HepG2 (cell line): ENCODE measurements at regions not wholly inside any gene's neighbourhood (a gene's known extent, or its start where the extent isn't known, plus 50 kb on each side); places are given as distances from the start of the nearest gene placed in this dataset.

Experiments
- ATAC-seq: fragments of 200-7000 bp; cut with Tn5 transposase; 3 replicates; pipeline ENCODE4 v1.9.1; 2020; ENCODE audit warnings: mild to moderate bottlenecking, moderate library complexity
- BruUV-seq: library from RNA; stranded (reverse); fragments of 400-500 nt; replicated peaks from 2 replicates; lab custom pipeline; 2021; lab: Mats Ljungman, UMichigan
- CTCF ChIA-PET: fragments of 300-600 bp; formaldehyde crosslinking; extraction: SDS; loops from one replicate; lab custom pipeline; 2021; ENCODE audit warnings: low total read pairs, inconsistent platforms, low intra/inter-chr PET ratio; lab: Yijun Ruan, JAX
- POLR2A ChIA-PET: fragments of 350-600 bp; sonication (Branson Sonifier 250); formaldehyde crosslinking; loops from one replicate; lab custom pipeline; 2020; ENCODE audit warnings: antibody characterized with exemption, inconsistent platforms; lab: Yijun Ruan, JAX
- DNase-seq: peaks from one replicate; pipeline ENCODE4 v3.0.0-alpha.2; 2015; ENCODE audit warnings: low spot score
- FAIRE-seq: peaks from 3 replicates; lab custom pipeline; 2011; peaks lifted over from hg19 to GRCh38; lab: Jason Lieb, UNC
- H2AFZ ChIP-seq: one replicate; pipeline ENCODE4 v1.6.1; 2011; ENCODE audit warnings: low read length, inconsistent platforms
- H3K27ac ChIP-seq: fragments of 300-600 bp; 3 replicates; pipeline ENCODE4 v1.8.0; 2011; ENCODE audit warnings: mixed run types, mild to moderate bottlenecking, mixed read lengths, low read length, inconsistent platforms; ENCODE audit not compliant: insufficient read depth; ENCODE audit errors: extremely low read length
- H3K27me3 ChIP-seq, 2 experiments: fragments of 200-600 bp in 1 of 2; 2 replicates in 1 of 2; 3 replicates in 1 of 2; pipeline versions ENCODE4 v1.6.0 to v1.8.0; 2011; ENCODE audit warnings: low read length in 2 of 2, mild to moderate bottlenecking in 2 of 2, moderate library complexity in 2 of 2, inconsistent platforms in 1 of 2; ENCODE audit not compliant: insufficient read depth in 2 of 2, control insufficient read depth in 1 of 2
- H3K36me3 ChIP-seq, 2 experiments: fragments of 200-600 bp in 1 of 2; replicated peaks in 1 of 2; 2 replicates in 1 of 2; 3 replicates in 1 of 2; pipeline versions ENCODE4 v1.5.1 to v1.8.0; 2011; ENCODE audit warnings: low read length in 2 of 2, inconsistent platforms in 1 of 2; ENCODE audit not compliant: insufficient read depth in 2 of 2, control insufficient read depth in 1 of 2
- H3K4me1 ChIP-seq: 2 replicates; pipeline ENCODE4 v1.5.1; 2012; ENCODE audit warnings: low read length, inconsistent platforms; ENCODE audit not compliant: insufficient read depth
- H3K4me2 ChIP-seq: 2 replicates; pipeline ENCODE4 v1.6.0; 2011; ENCODE audit warnings: low read depth, low read length, inconsistent platforms
- H3K4me3 ChIP-seq, 3 experiments: fragments of 200-600 bp in 1 of 3; sonication (generic), shearing (Covaris generic) in 1 of 3; replicated peaks in 1 of 3; 2 replicates each; pipeline ENCODE4 v1.5.1; 2011 to 2016; ENCODE audit warnings: low read length in 3 of 3, inconsistent platforms in 2 of 3, low read depth in 2 of 3, mild to moderate bottlenecking in 2 of 3, control low read depth in 1 of 3, mixed read lengths in 1 of 3; ENCODE audit not compliant: insufficient read depth in 1 of 3
- H3K79me2 ChIP-seq: one replicate; pipeline ENCODE4 v1.6.1; 2011; ENCODE audit warnings: low read length, inconsistent platforms; ENCODE audit not compliant: insufficient read depth
- H3K9ac ChIP-seq: 2 replicates; pipeline ENCODE4 v1.6.0; 2011; ENCODE audit warnings: mild to moderate bottlenecking, low read depth, low read length, inconsistent platforms; ENCODE audit not compliant: insufficient read depth
- H3K9me3 ChIP-seq: 2 replicates; pipeline ENCODE4 v1.5.1; 2012; ENCODE audit warnings: mild to moderate bottlenecking, low read length
- H4K20me1 ChIP-seq: 2 replicates; pipeline ENCODE4 v1.6.0; 2011; ENCODE audit warnings: inconsistent platforms, mild to moderate bottlenecking, low read length, moderate library complexity; ENCODE audit not compliant: insufficient read depth
- CHD2 ChIP-seq: IDR thresholded peaks from 2 replicates; pipeline ENCODE4 v1.6.1; 2011; ENCODE audit warnings: low read depth, low read length, improper control_type of control experiment
- DZIP1 ChIP-seq: sonication (generic); formaldehyde crosslinking; IDR thresholded peaks from 2 replicates; pipeline ENCODE4 v1.5.0; 2020; ENCODE audit warnings: mild to moderate bottlenecking, missing genetic modification reagents
- FOXP4 ChIP-seq: sonication (generic); formaldehyde crosslinking; IDR thresholded peaks from 2 replicates; pipeline ENCODE4 v1.4.0; 2020; ENCODE audit warnings: missing genetic modification reagents
- HOMEZ ChIP-seq: IDR thresholded peaks from 2 replicates; pipeline ENCODE4 v1.6.1; 2016; ENCODE audit warnings: low read depth
- JUND ChIP-seq: sonication (generic); formaldehyde crosslinking; IDR thresholded peaks from 2 replicates; pipeline ENCODE4 v1.8.0; 2022; ENCODE audit warnings: mild to moderate bottlenecking, missing genetic modification reagents
- MAZ ChIP-seq, 2 experiments: sonication (generic) in 1 of 2; formaldehyde crosslinking in 1 of 2; IDR thresholded peaks; 2 replicates each; pipeline versions ENCODE4 v1.5.0 to v1.6.1; 2012 to 2020; ENCODE audit warnings: low read depth in 2 of 2, mild to moderate bottlenecking in 2 of 2, borderline replicate concordance in 1 of 2, improper control_type of control experiment in 1 of 2, low read length in 1 of 2, missing genetic modification reagents in 1 of 2, moderate library complexity in 1 of 2
- MTERF4 ChIP-seq: sonication (generic); formaldehyde crosslinking; IDR thresholded peaks from 2 replicates; pipeline ENCODE4 v1.8.0; 2023; ENCODE audit warnings: mild to moderate bottlenecking, missing genetic modification reagents
- NONO ChIP-seq, 2 experiments: fragments of 450-650 bp in 1 of 2; sonication (generic) in 1 of 2; formaldehyde crosslinking in 1 of 2; IDR thresholded peaks in 1 of 2; conservative IDR thresholded peaks in 1 of 2; 2 replicates each; pipeline versions ENCODE4 v1.6.1 to v1.8.0; 2017 to 2022; ENCODE audit warnings: mild to moderate bottlenecking in 1 of 2, missing genetic modification reagents in 1 of 2, moderate library complexity in 1 of 2
- PAF1 ChIP-seq: IDR thresholded peaks from 2 replicates; pipeline ENCODE4 v1.6.1; 2016; ENCODE audit warnings: missing genetic modification reagents, missing compliant biosample characterization
- ZFP1 ChIP-seq: IDR thresholded peaks from 2 replicates; pipeline ENCODE4 v1.6.1; 2016
- ZNF275 ChIP-seq: sonication (generic); formaldehyde crosslinking; IDR thresholded peaks from 2 replicates; pipeline ENCODE4 v1.8.0; 2022; ENCODE audit warnings: missing genetic modification reagents, mild to moderate bottlenecking, inconsistent platforms, borderline replicate concordance
- ZNF552 ChIP-seq: sonication (generic); formaldehyde crosslinking; IDR thresholded peaks from 2 replicates; pipeline ENCODE4 v1.9.0; 2022; ENCODE audit warnings: missing genetic modification reagents, mild to moderate bottlenecking, borderline replicate concordance
- ZNF567 ChIP-seq: sonication (generic); formaldehyde crosslinking; IDR thresholded peaks from 2 replicates; pipeline ENCODE4 v1.8.1; 2023; ENCODE audit warnings: mild to moderate bottlenecking, missing genetic modification reagents, borderline replicate concordance
- ZNF607 ChIP-seq: sonication (generic); formaldehyde crosslinking; IDR thresholded peaks from 2 replicates; pipeline ENCODE4 v1.5.1; 2020; ENCODE audit warnings: missing genetic modification reagents, mild to moderate bottlenecking, borderline replicate concordance
- ZNF776 ChIP-seq: sonication (generic); formaldehyde crosslinking; IDR thresholded peaks from 2 replicates; pipeline ENCODE4 v1.4.0; 2020; ENCODE audit warnings: mild to moderate bottlenecking, missing genetic modification reagents
- WGBS: methylation state at CpG from one replicate; pipeline ENCODE4 v1.1.6; 2017; ENCODE audit warnings: low lambda C conversion rate; 5-methylcytosine and 5-hydroxymethylcytosine counted together
- in situ Hi-C: cut with HindIII; loops from 2 replicates; pipeline ENCODE4 v1.10.0; 2017; ENCODE audit warnings: low pct_unique_long_range_greater_than_20kb; ENCODE audit not compliant: extremely low pct_ligation_motif_present
- intact Hi-C: fragments of 100-400 bp; cut with micrococcal nuclease; formaldehyde crosslinking; loops from one replicate; pipeline ENCODE4 v1.10.0; 2022; ENCODE audit not compliant: unreplicated experiment

GRCh38 chr18:56374007-56374655 is 264.3 kb downstream of the TXNL1 start:
- no peak for FAIRE-seq
- ChIA-PET CTCF (no interaction called here), POLR2A (no interaction called here)
- Histone ChIP-seq H3K27ac (no peak overlapping the region), H3K9ac (no peak overlapping the region), H3K27me3 (no peaks in the 10 kb centered on the region), H3K79me2 (no peaks in the 10 kb centered on the region), H3K9me3 (no peaks in the 10 kb centered on the region; the same call in 1 of the 2 replicates), H2AFZ (no peak overlapping the region), H4K20me1 (no peaks in the 10 kb centered on the region), H3K4me1 (no peaks in the 10 kb centered on the region), H3K4me3 (no peak overlapping the region), H3K4me2 (no peak overlapping the region), H3K36me3 (no peaks in the 10 kb centered on the region)
- BruUV-seq, result no TSS peak
- in situ Hi-C loops (no loop called here), intact Hi-C loops (no loop called here)
- no peak for ATAC-seq
- 0% methylated on average over 3 of the region's 3 CpGs for WGBS
- DNase-seq, result no peak
- TF ChIP-seq ZNF776 (CRISPR knock-in tag), result no peak
- no peak for TF ChIP-seq HOMEZ (CRISPR knock-in tag)
- TF ChIP-seq ZNF607 (CRISPR knock-in tag), result no peak
- no peak for TF ChIP-seq ZNF275
- no peak for TF ChIP-seq ZNF552 (CRISPR knock-in tag)
- TF ChIP-seq DZIP1 (CRISPR knock-in tag), result no peak
- TF ChIP-seq MAZ (IDR thresholded peaks at IDR 0.05; ENCODE audit: borderline replicate concordance, low read depth, low read length), result no peak
- no peak for TF ChIP-seq MAZ (CRISPR knock-in tag; IDR thresholded peaks at IDR 0.05; ENCODE audit: low read depth)
- no peak for TF ChIP-seq JUND (CRISPR knock-in tag)
- no peak for TF ChIP-seq PAF1
- no peak for TF ChIP-seq ZNF567
- no peak for TF ChIP-seq CHD2
- TF ChIP-seq MTERF4 (CRISPR knock-in tag), result no peak
- TF ChIP-seq ZFP1, result no peak
- TF ChIP-seq FOXP4 (CRISPR knock-in tag), result no peak
- TF ChIP-seq NONO (IDR thresholded peaks at IDR 0.05), result no peak
- no peak for TF ChIP-seq NONO (CRISPR knock-in tag; conservative IDR thresholded peaks at IDR 0.05)
